AG09319 (cell line): ENCODE measurements at regions not wholly inside any gene's neighbourhood (a gene's known extent, or its start where the extent isn't known, plus 50 kb on each side); places are given as distances from the start of the nearest gene placed in this dataset.

ENCODE experiments used
- DNase-seq: peaks from one replicate; pipeline ENCODE4 v3.0.0-alpha.2; 2010; ENCODE audit warnings: low read depth; ENCODE audit errors: extremely low read depth
- CTCF ChIP-seq: IDR thresholded peaks from 2 replicates; pipeline ENCODE4 v1.5.1; 2011; ENCODE audit warnings: low read depth, mild to moderate bottlenecking, inconsistent platforms, low read length, moderate library complexity

- TF ChIP-seq CTCF = no peak
- no peak for DNase-seq
Observed at GRCh38 chr5:87079219-87079618, 188.5 kb upstream of the RASA1 start.

- no peak for DNase-seq
Observed at GRCh38 chr5:87081016-87081415, 186.7 kb upstream of the RASA1 start.

GRCh38 chr5:87081511-87082372, 185.9 kb upstream of the RASA1 start:
- TF ChIP-seq CTCF = no peak
- no peak for DNase-seq

More at GRCh38 chr5:87081016-87081415, 186.7 kb upstream of the RASA1 start:
- no peak for TF ChIP-seq CTCF

GRCh38 chr5:87094347-87094746, 173.3 kb upstream of the RASA1 start:
- no peak for TF ChIP-seq CTCF
- DNase-seq = no peak

GRCh38 chr5:87094833-87095232, 172.8 kb upstream of the RASA1 start:
- TF ChIP-seq CTCF = no peak
- no peak for DNase-seq

GRCh38 chr5:87095787-87096186, 171.9 kb upstream of the RASA1 start:
- TF ChIP-seq CTCF = no peak
- DNase-seq = no peak

- TF ChIP-seq CTCF = no peak
- no peak for DNase-seq
Observed at GRCh38 chr5:87097664-87098063, 170.0 kb upstream of the RASA1 start.
